ENCODE measurements at regions not wholly inside any gene's neighbourhood (a gene's known extent, or its start where the extent isn't known, plus 50 kb on each side); places are given as distances from the start of the nearest gene placed in this dataset.

GRCh38 chr16:55209626-55210025 lies 114.4 kb upstream of the IRX6 start:
- Histone ChIP-seq H2BK20ac (ENCODE audit: low read depth, low read length) (no peak overlapping the region), H3K4me2 (ENCODE audit: low read depth, low read length) (no peak overlapping the region), H2BK5ac (ENCODE audit: low read depth, low read length, poor library complexity, severe bottlenecking) (no peak overlapping the region), H3K4me3 (ENCODE audit: insufficient read depth, low read depth, low read length) (no peak overlapping the region), H4K91ac (ENCODE audit: insufficient read depth, low read depth, low read length) (no peak overlapping the region), H3K56ac (ENCODE audit: extremely low read depth, insufficient read depth, low read length) (no peak overlapping the region), H2AFZ (replicated peaks; ENCODE audit: low read length, poor library complexity) (no peak overlapping the region), H4K20me1 (ENCODE audit: insufficient read depth, low read length) (no peaks in the 10 kb centered on the region), H3K14ac (replicated peaks; ENCODE audit: low read depth, low read length) (no peak overlapping the region), H3K79me1 (ENCODE audit: low read depth in 1 of 2, low read length in 2 of 2) (no peaks in the 10 kb centered on the region), H3K36me3 (ENCODE audit: control insufficient read depth, insufficient read depth, low read length) (no peaks in the 10 kb centered on the region), H2AK5ac (ENCODE audit: low read depth, low read length) (no peak overlapping the region), H3K27ac (ENCODE audit: insufficient read depth, low read length) (no peak overlapping the region), H2BK120ac (ENCODE audit: low read depth, low read length) (no peak overlapping the region), H3K9me1 (ENCODE audit: insufficient read depth, low read length) (no peaks in the 10 kb centered on the region), H3K4ac (ENCODE audit: low read depth, low read length) (no peak overlapping the region), H3K18ac (ENCODE audit: low read depth, low read length) (no peak overlapping the region), H3K23ac (ENCODE audit: low read depth, low read length) (no peak overlapping the region), H3K9me3 (ENCODE audit: control insufficient read depth, insufficient read depth, low read length) (no peaks in the 10 kb centered on the region), H2BK15ac (ENCODE audit: low read depth, low read length) (no peak overlapping the region), H2AK9ac (replicated peaks; ENCODE audit: low read depth, low read length, poor library complexity) (no peak overlapping the region), H3K27me3 (ENCODE audit: control insufficient read depth, insufficient read depth, low read length) (no peaks in the 10 kb centered on the region), H4K5ac (ENCODE audit: low read depth, low read length) (no peak overlapping the region), H4K8ac (ENCODE audit: low read depth in 2 of 2, low read length in 2 of 2) (no peak overlapping the region), H3K9ac (ENCODE audit: low read depth, low read length) (no peak overlapping the region), H3K4me1 (ENCODE audit: control insufficient read depth, insufficient read depth, low read length) (no peaks in the 10 kb centered on the region)
- CTCF ChIA-PET, result no interaction called here
- BruUV-seq (replicated peaks), result no TSS peak
- POLR2A ChIA-PET (ENCODE audit: unreplicated experiment), result no interaction called here
- intact Hi-C loops (cut with micrococcal nuclease), result no loop called here
- in situ Hi-C loops (cut with MboI; ENCODE audit: low sequenced_read_pairs), result no loop called here
- no CpG with 5 or more reads among the region's 6 CpGs for WGBS, 2 experiments (ENCODE audit: extremely low coverage in 2 of 2, insufficient read length in 1 of 2)
- ATAC-seq (ENCODE audit: low read depth), result no peak
- dilution Hi-C loops (cut with HindIII; ENCODE audit: low sequenced_read_pairs, unreplicated experiment), result no loop called here
- TF ChIP-seq RCOR1 (IDR thresholded peaks at IDR 0.05; ENCODE audit: insufficient replicate concordance, low read length) (no peak), CHD1 (IDR thresholded peaks at IDR 0.05; ENCODE audit: low read depth, low read length) (no peak), CEBPB (IDR thresholded peaks at IDR 0.05; ENCODE audit: low read depth, low read length) (no peak), RAD21 (IDR thresholded peaks at IDR 0.05; ENCODE audit: low read length) (no peak), CTCF (conservative IDR thresholded peaks at IDR 0.05; ENCODE audit: low read depth, low read length) (no peak), MAFK (IDR thresholded peaks at IDR 0.05; ENCODE audit: low read depth, low read length) (no peak), USF2 (IDR thresholded peaks at IDR 0.05; ENCODE audit: low read depth, low read length) (no peak), POLR2A (IDR thresholded peaks at IDR 0.05; ENCODE audit: low read depth, low read length) (no peak), MAZ (IDR thresholded peaks at IDR 0.05; ENCODE audit: borderline replicate concordance, low read depth, low read length) (no peak), ELK1 (IDR thresholded peaks at IDR 0.05; ENCODE audit: borderline replicate concordance, low read depth, low read length) (no peak), MXI1 (IDR thresholded peaks at IDR 0.05; ENCODE audit: borderline replicate concordance, low read depth, low read length) (no peak), SMC3 (IDR thresholded peaks at IDR 0.05; ENCODE audit: low read depth, low read length) (no peak), NFE2L2 (IDR thresholded peaks at IDR 0.05; ENCODE audit: low read depth, low read length) (no peak), BHLHE40 (IDR thresholded peaks at IDR 0.05; ENCODE audit: low read depth, low read length) (no peak), FOS (IDR thresholded peaks at IDR 0.05; ENCODE audit: low read depth, low read length) (no peak), RFX5 (IDR thresholded peaks at IDR 0.05; ENCODE audit: low read depth, low read length) (no peak)
- DNase-seq, result no peak

All from IMR-90 (cell line).